ENCODE measurements at regions not wholly inside any gene's neighbourhood (a gene's known extent, or its start where the extent isn't known, plus 50 kb on each side); places are given as distances from the start of the nearest gene placed in this dataset.

DNA sequence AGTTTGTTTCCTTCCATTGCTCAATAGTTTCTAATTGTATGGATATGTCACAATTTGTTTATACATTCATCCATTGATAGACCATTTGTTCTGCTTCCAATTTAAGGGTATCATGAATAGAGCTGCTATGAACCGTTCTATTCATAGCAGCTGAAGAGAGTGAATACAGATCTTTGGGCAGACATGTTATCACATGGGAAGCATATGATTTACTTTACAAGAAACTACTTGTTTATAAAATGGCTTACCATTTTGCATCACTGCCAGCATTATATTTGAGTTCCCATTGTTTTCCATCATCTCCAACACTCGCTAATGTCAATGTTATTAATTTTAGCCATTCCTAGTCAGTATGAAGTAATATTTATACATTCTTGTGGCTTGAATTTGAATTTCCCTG lies 549.0 kb downstream of the MAT2B start:
- Histone ChIP-seq H3K9ac (ENCODE audit: insufficient read depth, low read depth, low read length) (no peak overlapping the region), H3K4me1 (ENCODE audit: insufficient read depth, low read length) (no peaks in the 10 kb centered on the region), H2AFZ (ENCODE audit: low read length) (no peak overlapping the region), H3K4me2 (ENCODE audit: low read depth, low read length) (no peak overlapping the region), H3K36me3 (replicated peaks in 1 of 2; ENCODE audit: control insufficient read depth in 1 of 2, insufficient read depth in 2 of 2, low read length in 2 of 2) (no peaks in the 10 kb centered on the region), H4K20me1 (ENCODE audit: insufficient read depth, low read length) (no peaks in the 10 kb centered on the region), H3K79me2 (ENCODE audit: insufficient read depth, low read length) (no peaks in the 10 kb centered on the region), H3K4me3 (replicated peaks in 1 of 3; ENCODE audit: insufficient read depth in 1 of 3, low read depth in 2 of 3, low read length in 3 of 3) (no peak overlapping the region), H3K27ac (ENCODE audit: extremely low read length, insufficient read depth, low read length) (no peak overlapping the region), H3K27me3 (ENCODE audit: control insufficient read depth in 1 of 2, insufficient read depth in 2 of 2, low read length in 2 of 2) (no peaks in the 10 kb centered on the region), H3K9me3 (ENCODE audit: low read length) (peaks cover 8% of the 10 kb centered on the region; the same call in 1 of the 2 replicates)
- in situ Hi-C loops (cut with HindIII; ENCODE audit: extremely low pct_ligation_motif_present, low pct_unique_long_range_greater_than_20kb): no loop called here
- intact Hi-C loops (cut with micrococcal nuclease; ENCODE audit: unreplicated experiment): loop anchor here (5.0 kb wide), 1 partner anchor 77 kb away; no protein-coding TSS in a partner anchor
- WGBS (ENCODE audit: low lambda C conversion rate): 1% methylated on average over 2 of the region's 2 CpGs
- BruUV-seq (replicated peaks): no TSS peak
- no peak for TF ChIP-seq FOXJ3 (CRISPR knock-in tag; IDR thresholded peaks at IDR 0.05; ENCODE audit: borderline replicate concordance)
- TF ChIP-seq ZNF138 (CRISPR knock-in tag; IDR thresholded peaks at IDR 0.05; ENCODE audit: low read depth): no peak
- no peak for TF ChIP-seq NFE2L2 (IDR thresholded peaks at IDR 0.05; ENCODE audit: low read length)
- TF ChIP-seq CENPX (CRISPR knock-in tag; IDR thresholded peaks at IDR 0.05): no peak
- TF ChIP-seq ZNF296 (CRISPR knock-in tag; conservative IDR thresholded peaks at IDR 0.05): no peak
- TF ChIP-seq JDP2 (CRISPR knock-in tag; IDR thresholded peaks at IDR 0.05; ENCODE audit: borderline replicate concordance): no peak
- TF ChIP-seq ZBTB1 (CRISPR knock-in tag; IDR thresholded peaks at IDR 0.05; ENCODE audit: borderline replicate concordance): no peak
- TF ChIP-seq CAMTA2 (CRISPR knock-in tag; IDR thresholded peaks at IDR 0.05; ENCODE audit: borderline replicate concordance): no peak
- no peak for TF ChIP-seq HOXA9 (CRISPR knock-in tag; IDR thresholded peaks at IDR 0.05; ENCODE audit: borderline replicate concordance)
- ATAC-seq (no peak), DNase-seq (ENCODE audit: low spot score) (no peak), FAIRE-seq (no peak)
- ChIA-PET CTCF (ENCODE audit: low intra/inter-chr PET ratio, low total read pairs) (no interaction called here), POLR2A (no interaction called here)

DNA sequence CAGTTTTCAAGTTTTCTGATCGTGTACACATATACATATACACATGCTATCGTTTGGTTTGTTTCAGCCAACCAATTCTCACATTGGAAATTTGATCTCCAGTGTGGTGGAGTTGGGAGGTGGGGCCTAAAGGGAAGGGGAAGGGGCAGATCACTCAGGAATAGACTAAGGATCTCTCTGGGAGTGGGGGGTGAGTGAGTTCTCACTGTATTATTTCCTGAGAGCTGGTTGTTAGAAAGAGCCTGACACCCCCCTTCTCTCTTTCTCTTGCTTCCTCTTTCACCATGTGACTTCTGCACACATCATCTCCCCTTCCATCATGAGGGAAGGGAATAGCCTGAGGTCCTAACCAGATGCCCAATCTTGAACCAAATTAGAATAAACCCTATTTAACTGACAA lies 551.7 kb downstream of the MAT2B start:
- no peak overlapping the region for H3K27ac ChIP-seq (ENCODE audit: extremely low read length, insufficient read depth, low read length)
- no peak for ATAC-seq
- no peak overlapping the region for H3K4me3 ChIP-seq (replicated peaks in 1 of 3; ENCODE audit: insufficient read depth in 1 of 3, low read depth in 2 of 3, low read length in 3 of 3)
- no peaks in the 10 kb centered on the region for H3K36me3 ChIP-seq (replicated peaks in 1 of 2; ENCODE audit: control insufficient read depth in 1 of 2, insufficient read depth in 2 of 2, low read length in 2 of 2)
- in situ Hi-C loops (cut with HindIII; ENCODE audit: extremely low pct_ligation_motif_present, low pct_unique_long_range_greater_than_20kb): no loop called here
- H2AFZ ChIP-seq (ENCODE audit: low read length): no peak overlapping the region
- no peak overlapping the region for H3K4me2 ChIP-seq (ENCODE audit: low read depth, low read length)
- intact Hi-C loops (cut with micrococcal nuclease; ENCODE audit: unreplicated experiment): no loop called here
- TF ChIP-seq SRSF1 (optimal IDR thresholded peaks at IDR 0.05; ENCODE audit: low read depth, low read length): no peak
- TF ChIP-seq ZNF709 (CRISPR knock-in tag; IDR thresholded peaks at IDR 0.05): no peak
- TF ChIP-seq ZNF781 (CRISPR knock-in tag; IDR thresholded peaks at IDR 0.05; ENCODE audit: borderline replicate concordance, not compliant biosample characterization): no peak
- no peaks in the 10 kb centered on the region for H3K4me1 ChIP-seq (ENCODE audit: insufficient read depth, low read length)
- H3K27me3 ChIP-seq (ENCODE audit: control insufficient read depth in 1 of 2, insufficient read depth in 2 of 2, low read length in 2 of 2): no peaks in the 10 kb centered on the region
- H3K9ac ChIP-seq (ENCODE audit: insufficient read depth, low read depth, low read length): no peak overlapping the region
- no peak for DNase-seq (ENCODE audit: low spot score)
- H4K20me1 ChIP-seq (ENCODE audit: insufficient read depth, low read length): no peaks in the 10 kb centered on the region
- peaks cover 8% of the 10 kb centered on the region; the same call in 1 of the 2 replicates for H3K9me3 ChIP-seq (ENCODE audit: low read length)
- FAIRE-seq: no peak
- ChIA-PET POLR2A (no interaction called here), CTCF (ENCODE audit: low intra/inter-chr PET ratio, low total read pairs) (no interaction called here)
- WGBS (ENCODE audit: low lambda C conversion rate): 4% methylated on average over 2 of the region's 2 CpGs
- no TSS peak for BruUV-seq (replicated peaks)
- H3K79me2 ChIP-seq (ENCODE audit: insufficient read depth, low read length): no peaks in the 10 kb centered on the region
